OCI-LY1 (cell line): ENCODE measurements at regions not wholly inside any gene's neighbourhood (a gene's known extent, or its start where the extent isn't known, plus 50 kb on each side); places are given as distances from the start of the nearest gene placed in this dataset.
"Not testable (repeated sequence)": the region's sequence is repeated elsewhere in the genome, so short reads cannot be mapped to it uniquely, and the experiment has no call there.

ENCODE experiments used
- H2AFZ ChIP-seq: fragments of 200-600 bp; sonication (generic), shearing (Covaris generic); 2 replicates; pipeline ENCODE4 v1.6.0; 2014; ENCODE audit warnings: antibody characterized with exemption, mild to moderate bottlenecking, low read length
- H3F3A ChIP-seq: fragments of 200-600 bp; sonication (generic), shearing (Covaris generic); 2 replicates; pipeline ENCODE4 v1.6.0; 2014; ENCODE audit warnings: mild to moderate bottlenecking, antibody characterized with exemption, low read length, moderate library complexity; ENCODE audit not compliant: insufficient read depth
- H3K27ac ChIP-seq: fragments of 200-600 bp; sonication (generic); 2 replicates; pipeline ENCODE4 v1.5.1; 2014; ENCODE audit warnings: low read length, mixed run types, mild to moderate bottlenecking, low read depth; ENCODE audit not compliant: poor library complexity, severe bottlenecking
- H3K27me3 ChIP-seq: fragments of 200-600 bp; sonication (generic); 2 replicates; pipeline ENCODE4 v1.6.0; 2014; ENCODE audit warnings: antibody characterized with exemption, mild to moderate bottlenecking, low read length, moderate library complexity; ENCODE audit not compliant: insufficient read depth
- H3K36me3 ChIP-seq: fragments of 200-600 bp; sonication (generic); 2 replicates; pipeline ENCODE4 v1.6.1; 2014; ENCODE audit warnings: mild to moderate bottlenecking, antibody characterized with exemption, low read length, moderate library complexity, mixed read lengths; ENCODE audit not compliant: insufficient read depth
- H3K4me1 ChIP-seq: fragments of 200-600 bp; sonication (generic); 2 replicates; pipeline ENCODE4 v1.5.1; 2014; ENCODE audit warnings: mild to moderate bottlenecking, low read length, moderate library complexity; ENCODE audit not compliant: insufficient read depth, severe bottlenecking
- H3K4me2 ChIP-seq: fragments of 200-600 bp; sonication (generic), shearing (Covaris generic); 2 replicates; pipeline ENCODE4 v1.6.1; 2014; ENCODE audit warnings: low read length
- H3K4me3 ChIP-seq: fragments of 200-600 bp; sonication (generic); 2 replicates; pipeline ENCODE4 v1.5.1; 2014; ENCODE audit warnings: low read length, low read depth, mild to moderate bottlenecking, mixed read lengths; ENCODE audit not compliant: poor library complexity, severe bottlenecking
- H3K79me2 ChIP-seq: fragments of 200-600 bp; shearing (Covaris generic); 2 replicates; pipeline ENCODE4 v1.6.1; 2016; ENCODE audit warnings: mixed run types, low read length, mixed read lengths; ENCODE audit not compliant: insufficient read depth
- H3K9ac ChIP-seq: fragments of 200-600 bp; sonication (generic), shearing (Covaris generic); 2 replicates; pipeline ENCODE4 v1.6.1; 2014; ENCODE audit warnings: mild to moderate bottlenecking, low read length, mixed read lengths
- H3K9me2 ChIP-seq: fragments of 200-600 bp; sonication (generic), shearing (Covaris generic); 2 replicates; pipeline ENCODE4 v1.6.1; 2014; ENCODE audit warnings: low read depth, mild to moderate bottlenecking, low read length, mixed read lengths
- H3K9me3 ChIP-seq: fragments of 200-600 bp; shearing (Covaris generic); 2 replicates; pipeline ENCODE4 v1.6.1; 2014; ENCODE audit warnings: low read length, mixed read lengths
- H4K20me1 ChIP-seq: fragments of 200-600 bp; sonication (generic), shearing (Covaris generic); 2 replicates; pipeline ENCODE4 v1.6.0; 2016; ENCODE audit warnings: mild to moderate bottlenecking, low read length; ENCODE audit not compliant: insufficient read depth
- CTCF ChIP-seq: fragments of 200-600 bp; sonication (generic), shearing (Covaris generic); IDR thresholded peaks from 2 replicates; pipeline ENCODE4 v1.5.1; 2017; ENCODE audit warnings: mild to moderate bottlenecking, antibody characterized with exemption, low read length, moderate library complexity, mixed read lengths
- EZH2 ChIP-seq: fragments of 200-600 bp; sonication (generic), shearing (Covaris generic); IDR thresholded peaks from 2 replicates; pipeline ENCODE4 v1.8.0; 2017; ENCODE audit warnings: borderline replicate concordance, mixed run types, mild to moderate bottlenecking, antibody characterized with exemption, low read length, moderate library complexity, mixed read lengths

- H3K9me2 ChIP-seq, result no peaks in the 10 kb centered on the region
- no peaks in the 10 kb centered on the region for H4K20me1 ChIP-seq
- no peaks in the 10 kb centered on the region for H3F3A ChIP-seq
- TF ChIP-seq CTCF (no peak), EZH2 (no peak)
- H3K79me2 ChIP-seq, result no peaks in the 10 kb centered on the region
- H3K4me3 ChIP-seq, result no peak overlapping the region
- H3K27ac ChIP-seq, result no peak overlapping the region
- no peak overlapping the region for H3K4me2 ChIP-seq
- no peaks in the 10 kb centered on the region for H3K4me1 ChIP-seq
- H2AFZ ChIP-seq, result no peak overlapping the region
- H3K27me3 ChIP-seq, result no peaks in the 10 kb centered on the region
- no peak overlapping the region for H3K9ac ChIP-seq
- no peaks in the 10 kb centered on the region for H3K36me3 ChIP-seq
- H3K9me3 ChIP-seq, result no peaks in the 10 kb centered on the region
Measured at GRCh38 chr12:20155374-20155773, 213.0 kb upstream of the PDE3A start.

GRCh38 chr12:20160899-20161298 lies 207.4 kb upstream of the PDE3A start:
- not testable (repeated sequence) for H3F3A ChIP-seq, H3K4me1 ChIP-seq, H3K27me3 ChIP-seq, H2AFZ ChIP-seq, H3K9ac ChIP-seq, H3K79me2 ChIP-seq, H3K36me3 ChIP-seq, H4K20me1 ChIP-seq, H3K4me3 ChIP-seq, H3K4me2 ChIP-seq, H3K9me3 ChIP-seq, H3K27ac ChIP-seq, H3K9me2 ChIP-seq

GRCh38 chr12:20174528-20175175 lies 193.7 kb upstream of the PDE3A start:
- H2AFZ ChIP-seq, result no peak overlapping the region

More at GRCh38 chr12:20174528-20175175, 193.7 kb upstream of the PDE3A start:
- Histone ChIP-seq H3K79me2 (no peaks in the 10 kb centered on the region), H3K9me2 (no peaks in the 10 kb centered on the region), H3K9ac (no peak overlapping the region), H4K20me1 (no peaks in the 10 kb centered on the region), H3K27me3 (no peaks in the 10 kb centered on the region), H3K36me3 (no peaks in the 10 kb centered on the region), H3K4me3 (no peak overlapping the region), H3F3A (no peaks in the 10 kb centered on the region), H3K27ac (no peak overlapping the region), H3K4me2 (no peak overlapping the region), H3K4me1 (no peaks in the 10 kb centered on the region), H3K9me3 (no peaks in the 10 kb centered on the region)
- TF ChIP-seq CTCF, result no peak
- no peak for TF ChIP-seq EZH2
